ENCODE measurements at regions not wholly inside any gene's neighbourhood (a gene's known extent, or its start where the extent isn't known, plus 50 kb on each side); places are given as distances from the start of the nearest gene placed in this dataset.

GRCh38 chr3:182369861-182370260 is 423.4 kb upstream of the ATP11B start:
- DNase-seq = no peak

GRCh38 chr3:182370949-182371348 is 422.4 kb upstream of the ATP11B start:
- DNase-seq = no peak

GRCh38 chr3:182375916-182376315 is 417.4 kb upstream of the ATP11B start:
- DNase-seq = peak in 1 of 2 experiments; percentile 65

GRCh38 chr3:182382112-182382857 is 411.0 kb upstream of the ATP11B start:
- no peak for DNase-seq

- peak in 1 of 2 experiments; percentile 10 for DNase-seq
Measured at GRCh38 chr3:182384221-182384620, 409.1 kb upstream of the ATP11B start.

GRCh38 chr3:182385356-182385755 is 407.9 kb upstream of the ATP11B start:
- no peak for DNase-seq

GRCh38 chr3:182388506-182388905 is 404.8 kb upstream of the ATP11B start:
- DNase-seq = no peak

GRCh38 chr3:182389071-182389815 is 404.1 kb upstream of the ATP11B start:
- peak in 1 of 2 experiments; percentile 24 for DNase-seq

GRCh38 chr3:182390421-182390820 is 402.9 kb upstream of the ATP11B start:
- DNase-seq = no peak

GRCh38 chr3:182392182-182392937 is 400.9 kb upstream of the ATP11B start:
- no peak for DNase-seq

- no peak for DNase-seq
Measured at GRCh38 chr3:182393151-182393550, 400.2 kb upstream of the ATP11B start.

GRCh38 chr3:182393830-182394367 is 399.4 kb upstream of the ATP11B start:
- DNase-seq = no peak

GRCh38 chr3:182397164-182397563 is 396.1 kb upstream of the ATP11B start:
- no peak for DNase-seq

- DNase-seq = no peak
Measured at GRCh38 chr3:182399978-182400737, 393.1 kb upstream of the ATP11B start.

- DNase-seq = no peak
Measured at GRCh38 chr3:182400838-182401237, 392.5 kb upstream of the ATP11B start.

- DNase-seq = no peak
Measured at GRCh38 chr3:182404031-182404430, 389.3 kb upstream of the ATP11B start.

GRCh38 chr3:182405759-182406158 is 387.5 kb upstream of the ATP11B start:
- no peak for DNase-seq

GRCh38 chr3:182406786-182407185 is 386.5 kb upstream of the ATP11B start:
- DNase-seq = no peak

GRCh38 chr3:182410051-182410450 is 383.3 kb upstream of the ATP11B start:
- DNase-seq = no peak

GRCh38 chr3:182412066-182412465 is 381.2 kb upstream of the ATP11B start:
- DNase-seq = no peak

GRCh38 chr3:182413061-182413460 is 380.2 kb upstream of the ATP11B start:
- DNase-seq = no peak

- DNase-seq = no peak
Measured at GRCh38 chr3:182413682-182414081, 379.6 kb upstream of the ATP11B start.

- DNase-seq = peak; percentile 10 to 71
Measured at GRCh38 chr3:182414586-182414985, 378.7 kb upstream of the ATP11B start.

Measured in NCI-H524 (cell line).